ENCODE measurements at regions not wholly inside any gene's neighbourhood (a gene's known extent, or its start where the extent isn't known, plus 50 kb on each side); places are given as distances from the start of the nearest gene placed in this dataset.

DNA sequence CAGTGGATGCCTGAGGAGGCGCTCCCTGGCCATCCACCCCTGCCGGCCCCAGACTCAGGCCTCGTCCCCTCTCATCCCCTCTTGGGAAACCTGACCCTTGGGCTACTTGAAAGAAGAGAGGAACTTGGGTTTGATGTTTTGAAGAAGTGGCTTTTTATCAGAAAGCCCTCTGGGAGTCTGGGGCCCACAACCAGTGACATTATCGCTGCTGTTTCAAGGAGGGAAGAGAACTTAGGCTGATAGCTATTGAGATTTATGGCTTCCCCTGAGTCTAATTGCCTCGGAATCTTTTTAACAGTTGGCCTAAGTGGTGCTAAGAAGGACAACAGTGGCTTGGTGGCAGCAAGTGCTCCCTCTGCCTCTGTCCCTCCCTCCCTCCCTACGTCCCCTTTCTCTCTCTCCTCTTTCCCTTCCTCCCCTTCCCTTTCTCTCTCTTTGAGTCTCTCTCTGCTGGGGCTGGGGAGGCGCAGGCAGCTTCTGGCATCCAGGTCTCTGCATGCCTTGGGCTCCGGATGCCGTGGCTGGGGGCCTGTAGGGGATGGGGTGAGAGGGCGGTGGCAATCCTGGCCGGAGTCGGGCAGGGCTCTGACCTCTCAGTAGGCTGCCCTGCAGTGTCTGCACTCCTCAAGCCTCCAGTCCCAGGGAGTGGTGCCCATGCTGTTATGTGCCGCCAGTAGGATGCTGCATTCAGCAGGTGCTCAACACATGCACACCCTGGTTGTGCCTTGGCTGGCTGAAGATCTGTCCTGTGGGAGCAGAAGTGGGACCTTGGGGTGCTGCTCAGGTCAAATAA, 49.6 kb upstream of the RXRA start:
- DNase-seq (ENCODE audit: low spot score), result no peak
- H3K27me3 ChIP-seq (replicated peaks; ENCODE audit: insufficient read depth), result no peaks in the 10 kb centered on the region
- no peaks in the 10 kb centered on the region for H3K9me3 ChIP-seq
- intact Hi-C loops (cut with DNase I), result no loop called here
- 67% methylated on average over 13 of the region's 13 CpGs for WGBS
- H3K27ac ChIP-seq, result no peak overlapping the region
- no peaks in the 10 kb centered on the region for H3K36me3 ChIP-seq
- TF ChIP-seq POLR2AphosphoS5 (IDR thresholded peaks at IDR 0.05), result no peak
- no peak for TF ChIP-seq POLR2A (IDR thresholded peaks at IDR 0.05)
- TF ChIP-seq, protein P1, sequence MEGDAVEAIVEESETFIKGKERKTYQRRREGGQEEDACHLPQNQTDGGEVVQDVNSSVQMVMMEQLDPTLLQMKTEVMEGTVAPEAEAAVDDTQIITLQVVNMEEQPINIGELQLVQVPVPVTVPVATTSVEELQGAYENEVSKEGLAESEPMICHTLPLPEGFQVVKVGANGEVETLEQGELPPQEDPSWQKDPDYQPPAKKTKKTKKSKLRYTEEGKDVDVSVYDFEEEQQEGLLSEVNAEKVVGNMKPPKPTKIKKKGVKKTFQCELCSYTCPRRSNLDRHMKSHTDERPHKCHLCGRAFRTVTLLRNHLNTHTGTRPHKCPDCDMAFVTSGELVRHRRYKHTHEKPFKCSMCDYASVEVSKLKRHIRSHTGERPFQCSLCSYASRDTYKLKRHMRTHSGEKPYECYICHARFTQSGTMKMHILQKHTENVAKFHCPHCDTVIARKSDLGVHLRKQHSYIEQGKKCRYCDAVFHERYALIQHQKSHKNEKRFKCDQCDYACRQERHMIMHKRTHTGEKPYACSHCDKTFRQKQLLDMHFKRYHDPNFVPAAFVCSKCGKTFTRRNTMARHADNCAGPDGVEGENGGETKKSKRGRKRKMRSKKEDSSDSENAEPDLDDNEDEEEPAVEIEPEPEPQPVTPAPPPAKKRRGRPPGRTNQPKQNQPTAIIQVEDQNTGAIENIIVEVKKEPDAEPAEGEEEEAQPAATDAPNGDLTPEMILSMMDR (IDR thresholded peaks at IDR 0.05), result no peak
- no peak overlapping the region for H3K4me3 ChIP-seq
- H3K4me1 ChIP-seq (replicated peaks), result no peaks in the 10 kb centered on the region
